T-helper 2 cell treated with Interferon-gamma antibody and Interleukin-4, amounts not matched to agents 100 ng/mL and 5 ng/mL, for 36 hours (primary cell): ENCODE measurements at regions not wholly inside any gene's neighbourhood (a gene's known extent, or its start where the extent isn't known, plus 50 kb on each side); places are given as distances from the start of the nearest gene placed in this dataset.

Experiments used
- intact Hi-C: fragments of 100-400 bp; cut with micrococcal nuclease; formaldehyde crosslinking; loops from one replicate; pipeline ENCODE4 v1.15.1; 2023

- intact Hi-C loops, result no loop called here
Observed at GRCh38 chr18:54767098-54767497, 61.2 kb upstream of the RAB27B start.

- intact Hi-C loops, result no loop called here
Observed at GRCh38 chr18:54769526-54770464, 58.5 kb upstream of the RAB27B start.

GRCh38 chr18:54772056-54772455, 56.2 kb upstream of the RAB27B start:
- intact Hi-C loops, result no loop called here

GRCh38 chr18:54774423-54774822, 53.9 kb upstream of the RAB27B start:
- intact Hi-C loops, result no loop called here

DNA sequence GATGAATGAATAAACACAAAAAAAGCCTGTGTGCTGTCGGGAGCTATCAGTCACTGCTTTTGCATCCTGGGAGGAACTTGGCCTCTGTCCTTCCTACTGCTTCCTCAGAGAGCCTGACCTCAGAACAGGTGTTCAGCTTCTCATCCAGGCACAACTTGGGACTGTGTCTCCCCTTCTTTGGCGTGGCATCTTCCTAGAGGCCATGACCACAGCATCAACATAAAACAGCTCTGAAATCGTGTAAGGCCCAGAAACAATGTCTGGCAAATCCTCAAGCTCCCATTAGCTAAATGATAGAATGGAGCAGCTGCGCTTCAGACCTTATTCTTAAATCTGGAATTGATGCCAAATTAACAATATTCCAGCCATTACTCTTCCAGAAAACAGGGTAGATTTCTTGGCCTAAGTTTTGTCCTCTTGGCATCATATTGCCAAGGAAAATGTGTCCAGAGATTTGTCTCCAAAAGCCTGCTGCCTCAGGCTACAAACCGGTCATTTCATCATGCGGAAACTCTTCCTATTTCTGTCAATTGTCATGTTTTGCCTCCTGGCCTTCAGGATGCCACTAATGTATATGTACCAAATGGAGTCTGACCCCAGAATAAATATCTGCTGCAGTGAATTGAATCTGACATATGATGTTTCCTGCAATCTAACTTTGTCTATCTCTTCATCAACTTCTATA, 53.2 kb upstream of the RAB27B start:
- intact Hi-C loops, result no loop called here

DNA sequence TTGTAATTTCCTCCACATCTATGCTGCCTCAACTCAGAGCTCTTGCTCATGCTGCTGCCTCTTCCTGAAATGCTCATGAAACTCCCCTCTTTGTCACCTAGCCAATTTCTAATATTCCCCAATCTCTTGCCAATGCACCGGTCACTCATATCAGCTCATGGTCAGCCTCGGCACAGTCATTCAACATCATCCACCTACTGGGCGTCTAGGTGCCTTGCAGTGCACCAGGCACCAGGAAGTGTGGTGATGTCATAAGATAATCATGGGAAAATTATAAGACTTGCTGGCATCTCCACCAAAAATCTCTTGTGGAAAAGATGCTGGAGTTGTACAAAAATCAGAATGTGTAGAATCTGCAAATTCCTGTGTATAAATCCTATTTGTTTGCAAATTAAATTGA, 52.6 kb upstream of the RAB27B start:
- intact Hi-C loops, result no loop called here

DNA sequence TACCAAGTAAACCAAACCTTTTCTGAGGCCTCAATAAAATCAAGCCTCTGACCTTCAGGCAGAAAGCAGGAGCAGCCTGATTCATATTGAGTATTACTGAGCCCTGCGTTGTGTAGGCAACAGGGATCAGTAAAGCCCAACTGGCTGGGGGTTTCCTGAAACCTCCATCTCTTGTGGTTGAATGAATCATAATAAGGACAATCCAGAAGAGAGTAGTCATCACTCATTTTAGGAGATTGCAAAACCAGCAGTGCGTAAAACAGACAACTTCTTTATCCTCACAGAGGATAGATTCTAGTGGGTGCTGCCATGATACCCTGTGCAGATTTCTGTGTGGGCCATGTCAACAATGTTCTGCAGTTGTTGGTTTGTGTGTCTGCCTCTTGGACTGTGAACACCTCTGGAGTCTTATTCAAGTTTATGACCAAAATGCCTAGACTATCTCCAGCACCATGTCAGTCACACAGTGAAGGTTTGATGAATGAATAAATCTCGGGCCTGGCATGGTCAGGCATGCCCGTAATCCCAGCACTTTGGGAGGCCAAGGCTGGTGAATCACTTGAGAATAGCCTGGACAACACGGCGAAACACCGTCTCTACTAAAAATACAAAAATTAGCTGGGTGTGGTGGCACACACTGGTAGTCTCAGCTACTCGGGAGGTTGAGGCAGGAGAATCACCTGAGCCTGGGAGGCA, 51.8 kb upstream of the RAB27B start:
- intact Hi-C loops, result no loop called here

GRCh38 chr18:54777118-54777791, 51.0 kb upstream of the RAB27B start:
- intact Hi-C loops, result no loop called here

- intact Hi-C loops, result no loop called here
Observed at GRCh38 chr18:54777989-54778388, 50.3 kb upstream of the RAB27B start.
